ENCODE measurements at regions not wholly inside any gene's neighbourhood (a gene's known extent, or its start where the extent isn't known, plus 50 kb on each side); places are given as distances from the start of the nearest gene placed in this dataset.

- TF ChIP-seq CTCF (IDR thresholded peaks at IDR 0.05; ENCODE audit: control insufficient read depth, extremely low read depth, insufficient read depth): no peak
- no peak overlapping the region for H3K4me3 ChIP-seq (ENCODE audit: low read depth, low read length)
- no peak for DNase-seq (ENCODE audit: low read depth)
Measured at GRCh38 chr1:74818241-74818640, 85.3 kb downstream of the TYW3 start.

- DNase-seq (ENCODE audit: low read depth): no peak
- no peak overlapping the region for H3K4me3 ChIP-seq (ENCODE audit: low read depth, low read length)
- TF ChIP-seq CTCF (IDR thresholded peaks at IDR 0.05; ENCODE audit: control insufficient read depth, extremely low read depth, insufficient read depth): no peak
Measured at GRCh38 chr1:74818661-74819456, 85.9 kb downstream of the TYW3 start.

GRCh38 chr1:74822851-74823401 lies 90.0 kb downstream of the TYW3 start:
- no peak overlapping the region for H3K4me3 ChIP-seq (ENCODE audit: low read depth, low read length)
- TF ChIP-seq CTCF (IDR thresholded peaks at IDR 0.05; ENCODE audit: control insufficient read depth, extremely low read depth, insufficient read depth): no peak
- DNase-seq (ENCODE audit: low read depth): no peak

- no peak for DNase-seq (ENCODE audit: low read depth)
- no peak overlapping the region for H3K4me3 ChIP-seq (ENCODE audit: low read depth, low read length)
- TF ChIP-seq CTCF (IDR thresholded peaks at IDR 0.05; ENCODE audit: control insufficient read depth, extremely low read depth, insufficient read depth): no peak
Measured at GRCh38 chr1:74824497-74825107, 91.7 kb downstream of the TYW3 start.

GRCh38 chr1:74830766-74831165 lies 97.8 kb downstream of the TYW3 start:
- no peak overlapping the region for H3K4me3 ChIP-seq (ENCODE audit: low read depth, low read length)
- DNase-seq (ENCODE audit: low read depth): no peak
- no peak for TF ChIP-seq CTCF (IDR thresholded peaks at IDR 0.05; ENCODE audit: control insufficient read depth, extremely low read depth, insufficient read depth)

GRCh38 chr1:74834261-74834660 lies 101.3 kb downstream of the TYW3 start:
- no peak for DNase-seq (ENCODE audit: low read depth)
- TF ChIP-seq CTCF (IDR thresholded peaks at IDR 0.05; ENCODE audit: control insufficient read depth, extremely low read depth, insufficient read depth): no peak
- H3K4me3 ChIP-seq (ENCODE audit: low read depth, low read length): no peak overlapping the region

Measured in LNCaP clone FGC (cell line).